ENCODE measurements at regions not wholly inside any gene's neighbourhood (a gene's known extent, or its start where the extent isn't known, plus 50 kb on each side); places are given as distances from the start of the nearest gene placed in this dataset.

DNA sequence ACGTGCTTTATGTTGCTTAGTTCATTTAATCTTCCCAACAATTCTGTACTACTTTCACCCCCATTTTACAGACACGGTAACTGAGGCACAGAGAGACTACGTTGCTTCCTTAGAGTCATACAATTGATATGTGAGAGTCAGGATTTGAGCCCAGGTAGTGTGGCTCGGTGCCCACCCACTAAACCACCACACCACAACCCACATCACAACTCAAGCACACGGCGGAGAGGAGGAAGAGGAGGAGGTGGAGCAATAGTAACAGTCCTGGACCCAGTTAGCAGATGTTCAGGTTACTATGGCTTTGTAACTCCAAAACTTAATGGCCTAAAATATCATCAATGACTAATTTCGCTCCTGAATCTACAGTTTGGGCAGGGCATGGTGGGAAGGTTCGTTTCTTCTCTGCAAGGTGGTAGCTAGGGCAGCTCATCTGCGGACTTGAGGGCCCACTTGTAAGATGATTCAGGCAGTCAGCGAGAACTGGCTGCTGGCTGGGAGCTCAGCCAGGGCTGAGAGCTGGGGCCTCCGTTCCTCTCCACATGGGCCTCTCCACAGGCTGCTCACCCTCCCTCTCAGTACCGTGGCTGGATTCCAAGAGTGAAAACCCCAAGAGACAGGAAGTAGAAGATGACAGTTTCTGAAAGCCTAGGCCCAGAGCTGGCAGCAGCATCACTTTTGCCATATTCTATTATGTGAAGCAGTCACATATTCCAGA is 167.1 kb downstream of the ZFP36L2 start:
- H3K4me1 ChIP-seq: peaks cover 25% of the 10 kb centered on the region
- H3K27me3 ChIP-seq: no peaks in the 10 kb centered on the region
- peaks cover 10% of the 10 kb centered on the region for H3K9me3 ChIP-seq
- H3K9ac ChIP-seq: no peak overlapping the region
- no peaks in the 10 kb centered on the region for H3K36me3 ChIP-seq
- no peaks in the 10 kb centered on the region for H4K20me1 ChIP-seq
- no peak overlapping the region; the same call in 1 of the 2 replicates for H3K27ac ChIP-seq
- no peak for TF ChIP-seq Cebpa-rat (IDR thresholded peaks at IDR 0.05)
- peak overlapping the region; percentile 53 for H3K4me2 ChIP-seq
- no peak overlapping the region for H3K4me3 ChIP-seq

DNA sequence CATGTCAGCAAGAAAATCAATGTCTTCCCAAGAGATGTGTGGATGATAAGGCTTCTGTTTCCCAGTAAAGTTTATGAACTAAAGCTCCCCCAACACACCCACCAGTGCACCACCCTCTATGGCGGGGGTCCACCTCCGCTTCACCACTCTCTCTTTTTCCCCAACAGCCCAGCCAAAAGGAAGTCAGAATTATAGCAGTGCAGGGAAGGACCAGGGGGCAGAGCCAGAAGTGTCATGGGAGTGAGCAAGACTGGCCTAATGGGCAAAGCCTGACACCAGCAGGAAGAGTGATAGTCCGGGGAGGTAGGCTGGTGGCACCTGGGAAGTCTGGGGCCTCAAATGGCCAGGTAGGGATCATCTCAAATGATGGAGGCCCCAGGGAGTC is 167.7 kb downstream of the ZFP36L2 start:
- peaks cover 10% of the 10 kb centered on the region for H3K9me3 ChIP-seq
- H3K27ac ChIP-seq: no peak overlapping the region
- peak overlapping the region; percentile 53 for H3K4me2 ChIP-seq

DNA sequence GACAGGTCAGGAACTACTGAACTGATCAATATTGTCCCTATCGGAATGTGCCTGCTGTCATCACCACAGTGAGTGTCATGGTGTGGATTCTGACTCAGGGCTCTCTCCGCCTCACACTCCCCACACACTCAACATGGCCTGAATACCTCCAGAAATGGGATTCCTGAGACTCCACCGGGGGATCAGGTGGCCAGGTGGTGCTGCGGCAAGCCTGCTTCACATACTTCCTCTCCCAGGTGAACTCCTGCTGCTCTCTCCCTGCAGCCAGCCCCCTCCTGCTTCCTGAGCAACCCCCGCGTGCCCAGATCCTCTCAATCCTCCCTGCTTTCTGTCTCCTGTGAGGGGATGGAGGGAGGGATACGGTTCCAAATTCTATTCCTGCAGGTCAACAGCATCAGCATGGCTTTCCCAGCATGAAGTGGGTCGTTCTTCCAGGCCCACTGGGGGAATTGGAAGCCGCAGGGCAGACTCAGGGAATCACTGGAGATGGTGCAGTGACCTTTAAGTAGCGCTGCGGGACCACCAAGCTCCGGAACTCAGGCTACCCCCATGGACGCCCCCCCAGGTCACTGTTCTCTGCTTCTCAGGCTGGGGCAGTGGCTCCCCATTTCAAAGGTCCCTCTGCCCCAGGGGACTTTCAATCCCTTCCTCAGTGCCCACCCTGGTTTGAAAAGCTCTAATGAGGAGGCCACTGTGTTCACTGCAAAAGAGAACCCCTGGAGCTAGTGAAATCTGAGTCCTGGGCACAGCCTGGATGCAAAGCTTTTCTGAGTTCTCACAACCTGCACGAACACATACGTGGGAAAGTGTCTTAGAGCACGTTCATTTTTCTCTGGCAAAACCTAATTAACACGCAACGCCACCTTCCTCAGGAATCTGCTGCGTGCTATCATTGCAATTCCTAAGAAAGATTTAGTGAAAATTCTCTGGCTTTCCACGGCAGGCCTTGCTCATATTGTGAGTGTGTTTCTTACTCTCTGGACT is 168.4 kb downstream of the ZFP36L2 start:
- no peaks in the 10 kb centered on the region for H3K36me3 ChIP-seq
- no peaks in the 10 kb centered on the region for H3K27me3 ChIP-seq
- H3K4me2 ChIP-seq: no peak overlapping the region
- H3K4me1 ChIP-seq: peaks cover 26% of the 10 kb centered on the region
- H3K4me3 ChIP-seq: no peak overlapping the region
- H4K20me1 ChIP-seq: no peaks in the 10 kb centered on the region
- H3K27ac ChIP-seq: no peak overlapping the region
- H3K9me3 ChIP-seq: peaks cover 7% of the 10 kb centered on the region
- H3K9ac ChIP-seq: no peak overlapping the region
- TF ChIP-seq Cebpa-rat (IDR thresholded peaks at IDR 0.05): no peak

More for the DNA sequence above, 167.7 kb downstream of the ZFP36L2 start:
- no peak overlapping the region for H3K9ac ChIP-seq
- no peaks in the 10 kb centered on the region for H3K36me3 ChIP-seq
- peaks cover 26% of the 10 kb centered on the region for H3K4me1 ChIP-seq
- no peaks in the 10 kb centered on the region for H3K27me3 ChIP-seq
- TF ChIP-seq Cebpa-rat (IDR thresholded peaks at IDR 0.05): no peak
- no peaks in the 10 kb centered on the region for H4K20me1 ChIP-seq
- H3K4me3 ChIP-seq: no peak overlapping the region

DNA sequence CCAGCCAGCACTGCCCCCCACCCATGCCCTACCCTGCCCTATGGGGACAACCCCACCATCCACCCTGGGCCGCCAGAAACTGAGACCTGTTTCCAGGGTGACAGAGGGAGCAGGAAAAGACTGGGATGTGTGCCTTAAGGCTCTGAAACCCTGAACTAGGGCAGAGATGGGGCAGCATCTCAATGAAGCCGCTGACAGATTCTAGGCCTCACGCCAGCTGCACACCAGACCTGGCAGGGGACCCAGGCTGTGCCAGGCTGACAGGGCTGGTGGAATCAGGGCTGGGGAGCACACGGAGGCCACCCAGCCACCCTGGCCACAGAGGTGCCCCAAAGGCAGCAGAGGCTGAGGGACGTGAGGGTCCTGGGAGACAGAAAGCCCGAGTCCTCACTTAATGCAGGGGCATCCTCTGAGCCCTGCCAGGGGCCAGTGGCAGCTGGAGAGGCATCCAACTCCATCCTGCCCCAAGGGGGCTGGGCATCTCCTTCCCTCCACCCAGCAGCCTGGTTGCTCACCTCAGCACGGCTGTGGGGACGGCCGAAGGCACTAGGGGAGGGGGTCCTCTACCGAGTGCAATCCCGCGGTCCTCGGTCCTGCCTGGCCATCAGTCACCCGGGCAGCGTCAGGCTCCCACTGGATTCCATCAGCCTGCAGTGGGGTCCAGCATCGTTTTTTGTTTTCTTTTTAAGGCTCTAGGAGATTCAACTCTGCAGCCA is 169.2 kb downstream of the ZFP36L2 start:
- Histone ChIP-seq H3K4me1 (peaks cover 26% of the 10 kb centered on the region), H3K9ac (no peak overlapping the region), H4K20me1 (no peaks in the 10 kb centered on the region), H3K4me3 (no peak overlapping the region), H3K27ac (no peak overlapping the region), H3K9me3 (peaks cover 5% of the 10 kb centered on the region), H3K4me2 (no peak overlapping the region), H3K36me3 (no peaks in the 10 kb centered on the region), H3K27me3 (no peaks in the 10 kb centered on the region)
- no peak for TF ChIP-seq Cebpa-rat (IDR thresholded peaks at IDR 0.05)

DNA sequence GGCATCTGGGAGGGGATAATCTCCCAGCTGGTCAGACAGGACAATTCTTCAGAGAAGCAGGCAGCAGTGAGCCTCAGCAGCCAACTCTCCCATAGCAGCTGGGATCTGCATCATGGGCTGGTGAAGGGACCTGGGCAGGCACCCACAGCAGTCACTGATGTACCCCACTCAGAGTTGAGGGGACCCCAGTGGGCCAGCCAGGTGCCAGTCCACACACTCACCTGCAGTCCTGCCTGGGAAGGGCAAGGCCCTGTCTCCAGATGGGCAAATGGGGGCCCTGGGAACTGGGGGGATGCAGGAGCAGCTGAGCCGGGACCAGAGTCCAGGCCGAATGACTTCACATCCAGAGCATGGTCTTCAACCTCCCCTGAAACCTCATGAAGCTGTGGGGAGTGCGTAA is 170.4 kb downstream of the ZFP36L2 start:
- no peaks in the 10 kb centered on the region for H4K20me1 ChIP-seq
- H3K9me3 ChIP-seq: no peaks in the 10 kb centered on the region
- H3K4me3 ChIP-seq: no peak overlapping the region
- no peak overlapping the region for H3K4me2 ChIP-seq
- no peak for TF ChIP-seq Cebpa-rat (IDR thresholded peaks at IDR 0.05)
- no peaks in the 10 kb centered on the region for H3K27me3 ChIP-seq
- H3K9ac ChIP-seq: no peak overlapping the region
- no peaks in the 10 kb centered on the region for H3K36me3 ChIP-seq
- H3K4me1 ChIP-seq: peaks cover 31% of the 10 kb centered on the region
- no peak overlapping the region for H3K27ac ChIP-seq

DNA sequence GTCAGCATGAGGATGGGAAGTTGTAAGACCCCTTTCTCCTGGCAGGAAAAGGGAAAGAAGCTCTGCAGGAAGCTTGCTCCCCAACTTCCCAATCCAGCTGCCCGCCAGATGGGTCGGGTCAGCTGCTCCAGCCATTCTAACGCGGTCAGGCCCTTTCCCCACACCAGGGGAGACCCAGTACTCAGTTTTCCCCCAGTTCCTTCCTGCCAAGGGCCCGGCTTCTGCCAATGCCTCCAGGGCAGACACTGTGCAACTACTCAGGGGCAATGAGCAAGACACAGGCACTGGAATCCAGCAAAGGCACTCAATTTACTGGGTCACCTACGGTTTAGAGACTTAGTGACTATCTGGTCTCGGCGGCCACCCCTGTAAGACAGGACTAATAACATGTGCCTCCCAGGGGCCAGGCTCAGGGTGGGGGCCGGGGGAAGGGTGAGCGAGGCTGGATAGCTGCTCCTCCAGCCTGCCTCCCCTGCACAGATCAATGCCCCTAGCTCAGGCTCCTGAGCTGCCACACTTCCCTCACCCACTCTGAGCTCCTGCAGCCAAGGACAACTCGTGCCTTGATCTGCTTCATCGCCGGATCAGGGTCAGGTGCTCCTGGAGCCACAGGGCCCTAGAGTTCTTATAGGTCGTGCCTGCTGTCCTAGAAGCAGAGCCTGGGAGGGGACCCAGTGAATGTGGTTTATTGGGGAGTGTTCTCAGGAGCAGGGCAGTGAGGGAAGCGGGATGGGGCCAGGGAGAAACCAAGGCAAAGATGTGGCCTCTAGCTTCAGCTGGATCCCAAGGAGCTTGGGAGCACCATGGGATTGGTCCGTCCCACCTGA is 171.1 kb downstream of the ZFP36L2 start:
- no peak for TF ChIP-seq Cebpa-rat (IDR thresholded peaks at IDR 0.05)
- Histone ChIP-seq H3K27ac (no peak overlapping the region), H3K4me1 (peaks cover 38% of the 10 kb centered on the region), H3K36me3 (no peaks in the 10 kb centered on the region), H3K4me3 (no peak overlapping the region), H3K9ac (no peak overlapping the region), H3K27me3 (no peaks in the 10 kb centered on the region), H4K20me1 (no peaks in the 10 kb centered on the region), H3K9me3 (no peaks in the 10 kb centered on the region), H3K4me2 (no peak overlapping the region)

DNA sequence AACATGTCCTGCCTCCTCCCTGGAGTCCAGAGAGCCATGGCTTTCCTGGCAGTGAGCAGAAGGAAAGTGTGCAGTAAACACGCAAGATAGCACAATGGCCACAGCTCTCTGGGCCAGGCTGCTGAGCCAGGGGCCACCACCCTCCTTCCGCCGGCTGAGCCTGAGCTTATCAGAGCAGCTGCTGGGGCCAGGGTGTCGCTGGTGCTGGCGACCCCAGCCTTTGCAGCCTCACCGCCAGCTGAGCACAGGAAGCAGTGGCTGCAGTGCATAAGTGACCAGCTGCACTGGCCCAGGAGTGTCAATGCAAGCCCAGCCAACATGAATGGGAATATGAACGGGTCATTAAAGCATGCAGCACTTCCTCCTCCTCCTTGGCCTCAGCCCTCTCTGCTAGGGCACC is 172.0 kb downstream of the ZFP36L2 start:
- H3K36me3 ChIP-seq: no peaks in the 10 kb centered on the region
- no peak overlapping the region for H3K4me3 ChIP-seq
- no peaks in the 10 kb centered on the region for H4K20me1 ChIP-seq
- no peak for TF ChIP-seq Cebpa-rat (IDR thresholded peaks at IDR 0.05)
- peak overlapping the region; percentile 10; the same call in 1 of the 2 replicates for H3K4me2 ChIP-seq
- no peak overlapping the region for H3K9ac ChIP-seq
- no peaks in the 10 kb centered on the region for H3K9me3 ChIP-seq
- H3K4me1 ChIP-seq: peaks cover 38% of the 10 kb centered on the region
- no peak overlapping the region for H3K27ac ChIP-seq
- H3K27me3 ChIP-seq: no peaks in the 10 kb centered on the region

DNA sequence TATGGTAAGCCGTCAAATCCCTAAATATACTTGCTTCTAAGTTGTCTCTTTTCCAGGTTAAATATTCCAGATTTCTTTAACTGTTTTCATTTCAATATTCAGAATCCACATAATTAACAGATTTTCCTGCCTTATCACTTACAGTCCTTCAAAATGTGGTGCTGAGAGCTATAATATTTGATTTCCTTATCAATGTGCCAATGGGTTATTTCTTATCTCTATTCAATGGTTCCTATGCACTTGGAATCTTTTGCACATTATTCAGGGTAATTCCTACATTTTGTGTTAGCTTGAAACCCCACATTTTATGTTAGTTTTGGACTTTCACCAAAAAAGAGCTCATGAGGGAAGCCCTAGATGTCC is 173.5 kb downstream of the ZFP36L2 start:
- H4K20me1 ChIP-seq: no peaks in the 10 kb centered on the region
- H3K27me3 ChIP-seq: no peaks in the 10 kb centered on the region
- no peak overlapping the region for H3K4me3 ChIP-seq
- no peaks in the 10 kb centered on the region for H3K36me3 ChIP-seq
- H3K4me1 ChIP-seq: peaks cover 42% of the 10 kb centered on the region
- H3K4me2 ChIP-seq: no peak overlapping the region
- TF ChIP-seq Cebpa-rat (IDR thresholded peaks at IDR 0.05): no peak
- H3K27ac ChIP-seq: no peak overlapping the region
- no peaks in the 10 kb centered on the region for H3K9me3 ChIP-seq
- H3K9ac ChIP-seq: no peak overlapping the region

Measured in BLaER1 (cell line).